VCaP (cell line): ENCODE measurements at regions not wholly inside any gene's neighbourhood (a gene's known extent, or its start where the extent isn't known, plus 50 kb on each side); places are given as distances from the start of the nearest gene placed in this dataset.

Source experiments
- H3K27ac ChIP-seq: fragments of 450-650 bp; 2 replicates; pipeline ENCODE4 v1.5.1; 2017
- TF ChIP-seq, protein P1 (sequence below): fragments of 450-650 bp; conservative IDR thresholded peaks from 2 replicates; pipeline ENCODE4 v1.5.1; 2017; ENCODE audit warnings: mild to moderate bottlenecking, moderate library complexity

DNA sequence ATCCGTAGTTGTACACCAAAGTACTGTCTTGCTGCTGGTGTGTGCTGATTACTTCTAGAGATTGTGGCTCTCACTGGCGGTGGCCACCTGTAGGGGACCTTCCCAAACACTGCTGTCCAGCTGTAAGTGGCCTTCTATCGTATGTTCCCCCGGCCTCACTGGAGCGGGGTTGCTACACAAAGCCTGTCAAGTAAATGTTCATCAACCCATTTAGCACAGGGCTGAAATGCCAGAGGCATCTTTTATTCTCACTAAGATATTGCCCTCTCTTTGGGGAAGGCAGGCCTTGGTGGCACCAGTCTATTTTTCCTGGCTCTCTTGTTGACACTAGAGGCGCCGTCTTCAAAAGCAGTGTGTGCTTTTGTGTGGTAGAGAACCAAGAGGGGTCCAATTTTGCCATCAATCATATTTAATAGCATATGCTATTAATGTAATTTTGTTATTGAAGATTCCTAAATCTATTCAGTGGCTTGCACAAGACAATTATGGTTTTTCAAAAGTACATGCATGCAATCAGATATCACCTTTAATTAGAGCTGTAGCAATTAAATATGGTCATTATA is 514.4 kb upstream of the SALL1 start:
- H3K27ac ChIP-seq: no peak overlapping the region
- TF ChIP-seq, protein P1, sequence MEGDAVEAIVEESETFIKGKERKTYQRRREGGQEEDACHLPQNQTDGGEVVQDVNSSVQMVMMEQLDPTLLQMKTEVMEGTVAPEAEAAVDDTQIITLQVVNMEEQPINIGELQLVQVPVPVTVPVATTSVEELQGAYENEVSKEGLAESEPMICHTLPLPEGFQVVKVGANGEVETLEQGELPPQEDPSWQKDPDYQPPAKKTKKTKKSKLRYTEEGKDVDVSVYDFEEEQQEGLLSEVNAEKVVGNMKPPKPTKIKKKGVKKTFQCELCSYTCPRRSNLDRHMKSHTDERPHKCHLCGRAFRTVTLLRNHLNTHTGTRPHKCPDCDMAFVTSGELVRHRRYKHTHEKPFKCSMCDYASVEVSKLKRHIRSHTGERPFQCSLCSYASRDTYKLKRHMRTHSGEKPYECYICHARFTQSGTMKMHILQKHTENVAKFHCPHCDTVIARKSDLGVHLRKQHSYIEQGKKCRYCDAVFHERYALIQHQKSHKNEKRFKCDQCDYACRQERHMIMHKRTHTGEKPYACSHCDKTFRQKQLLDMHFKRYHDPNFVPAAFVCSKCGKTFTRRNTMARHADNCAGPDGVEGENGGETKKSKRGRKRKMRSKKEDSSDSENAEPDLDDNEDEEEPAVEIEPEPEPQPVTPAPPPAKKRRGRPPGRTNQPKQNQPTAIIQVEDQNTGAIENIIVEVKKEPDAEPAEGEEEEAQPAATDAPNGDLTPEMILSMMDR: no peak

- H3K27ac ChIP-seq: no peak overlapping the region
- TF ChIP-seq, protein P1: no peak
Measured at GRCh38 chr16:51658531-51658930, 507.5 kb upstream of the SALL1 start.

DNA sequence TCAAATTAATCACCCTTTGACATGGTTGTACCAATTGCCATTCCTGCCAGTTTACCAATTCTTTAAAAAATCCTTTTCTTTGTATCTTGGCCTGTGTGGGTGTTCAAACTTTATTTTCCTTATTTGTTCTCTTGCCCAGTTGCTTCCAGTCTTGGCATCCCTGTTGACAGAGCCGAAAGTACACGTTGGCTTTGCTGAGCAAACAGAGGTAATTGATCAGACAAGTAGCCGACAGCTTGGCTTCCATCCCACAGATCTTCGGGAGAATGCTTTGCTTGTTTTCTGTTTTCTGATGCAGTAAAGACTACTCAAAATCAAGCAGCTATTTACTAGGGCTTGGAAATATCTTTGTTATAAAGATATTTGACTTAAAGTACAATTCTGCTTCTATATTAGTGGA is 506.8 kb upstream of the SALL1 start:
- TF ChIP-seq, protein P1: no peak
- no peak overlapping the region for H3K27ac ChIP-seq

- no peak overlapping the region for H3K27ac ChIP-seq
- TF ChIP-seq, protein P1: no peak
Measured at GRCh38 chr16:51655249-51655648, 504.2 kb upstream of the SALL1 start.

- no peak overlapping the region for H3K27ac ChIP-seq
- TF ChIP-seq, protein P1: no peak
Measured at GRCh38 chr16:51651061-51651466, 500.0 kb upstream of the SALL1 start.

GRCh38 chr16:51649631-51650030 is 498.6 kb upstream of the SALL1 start:
- TF ChIP-seq, protein P1: no peak
- H3K27ac ChIP-seq: no peak overlapping the region

DNA sequence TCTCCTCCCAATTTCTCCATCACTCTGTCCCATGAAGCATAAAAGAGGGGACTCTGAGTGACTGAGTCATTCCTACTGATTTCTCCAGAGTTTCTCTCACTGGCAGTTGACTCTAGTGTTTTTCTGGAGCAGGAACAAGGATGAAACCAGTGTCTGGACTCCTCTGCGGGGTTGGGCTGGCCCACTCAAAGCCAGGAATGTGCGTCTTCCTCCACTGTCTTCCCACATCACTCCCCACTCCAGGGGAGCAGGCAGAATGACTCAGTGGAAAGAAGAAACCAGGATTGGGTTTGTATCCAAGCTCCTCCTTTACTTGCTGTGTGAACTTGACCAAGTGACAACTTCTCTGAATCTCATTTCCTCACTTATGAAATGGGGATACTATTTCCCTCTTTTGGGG is 497.5 kb upstream of the SALL1 start:
- TF ChIP-seq, protein P1: no peak

More for the DNA sequence above, 497.5 kb upstream of the SALL1 start:
- H3K27ac ChIP-seq: no peak overlapping the region
